Pancreas (tissue), 10 donors: ENCODE measurements at regions not wholly inside any gene's neighbourhood (a gene's known extent, or its start where the extent isn't known, plus 50 kb on each side); places are given as distances from the start of the nearest gene placed in this dataset.

Experiments
- ATAC-seq, 4 donors: fragments of 200-7000 bp; cut with Tn5 transposase; one replicate each; pipeline versions ENCODE4 v1.8.0 to v1.9.1; 2020; ENCODE audit warnings: mild to moderate bottlenecking in 4 of 4, moderate library complexity in 4 of 4
- DNase-seq, 6 donors: peaks; one replicate each; pipeline ENCODE4 v3.0.0-alpha.2; 2020
- FAIRE-seq: peaks from 2 replicates; lab custom pipeline; 2012; peaks lifted over from hg19 to GRCh38; lab: Jason Lieb, UNC
- H3K27ac ChIP-seq, 4 donors: fragments of 200-600 bp; sonication (generic); 1 replicate in 3 of 4; 2 replicates in 1 of 4; pipeline versions ENCODE4 v1.5.0 to v1.8.0; 2020
- H3K27me3 ChIP-seq, 4 donors: fragments of 200-600 bp; one replicate each; pipeline ENCODE4 v1.8.0; 2021
- H3K36me3 ChIP-seq, 3 donors: fragments of 200-600 bp; sonication (generic) in 1 of 3; one replicate each; pipeline versions ENCODE4 v1.5.0 to v1.8.0; 2020 to 2021
- H3K4me1 ChIP-seq, 3 donors: fragments of 200-600 bp; one replicate each; pipeline ENCODE4 v1.8.0; 2021
- H3K4me3 ChIP-seq, 4 donors: fragments of 200-600 bp; sonication (generic) in 2 of 4; one replicate each; pipeline versions ENCODE4 v1.5.0 to v1.8.0; 2020 to 2021
- H3K9me3 ChIP-seq, 4 donors: fragments of 200-600 bp; one replicate each; pipeline ENCODE4 v1.8.0; 2021
- CTCF ChIP-seq, 4 donors: fragments of 200-600 bp; sonication (generic) in 3 of 4; IDR thresholded peaks; one replicate each; pipeline versions ENCODE4 v1.5.0 to v1.8.0; 2021; ENCODE audit warnings: antibody characterized with exemption in 4 of 4
- WGBS, 2 donors: extraction: QIAGEN DNeasy Blood & Tissue Kit; methylation state at CpG; one replicate each; pipeline ENCODE4 v1.1.7; 2013; 5-methylcytosine and 5-hydroxymethylcytosine counted together
- intact Hi-C, 3 donors: fragments of 100-400 bp; cut with DNase I; formaldehyde crosslinking; loops; one replicate each; pipeline versions ENCODE4 v1.11.1 to v1.14.2; 2022
- donor health status: healthy with polysubstance abuse.
- donor health status: DM: no; HTN: no; CAD: no; lungs with moderate emphysema.
- donor health status: DM: no; HTN: no; CAD: no.
- donor health status: control.
- donor health status: control.
- donor health status: Bipolar disorder and iron deficiency.
- donor health status: DM: yes; HTN: yes; CAD: no.
- donor health status: DM: no; HTN: no; CAD: no.
- donor health status: DM: no; HTN: no; CAD: no.
- donor health status: DM: yes; HTN: yes; CAD: no.

- DNase-seq: no peak
- Histone ChIP-seq H3K27ac (no peak overlapping the region), H3K27me3 (no peaks in the 10 kb centered on the region), H3K4me1 (no peaks in the 10 kb centered on the region), H3K9me3 (no peaks in the 10 kb centered on the region), H3K36me3 (no peaks in the 10 kb centered on the region), H3K4me3 (no peak overlapping the region)
- FAIRE-seq: no peak
- 96 to 97% methylated on average over 1 of the region's 1 CpG for WGBS, 2 donors
- no peak for ATAC-seq
- intact Hi-C loops: no loop called here
- TF ChIP-seq CTCF (IDR thresholded peaks at IDR 0.05): no peak
Observed at GRCh38 chr2:145226901-145227300, 707.0 kb upstream of the ZEB2 start.

DNA sequence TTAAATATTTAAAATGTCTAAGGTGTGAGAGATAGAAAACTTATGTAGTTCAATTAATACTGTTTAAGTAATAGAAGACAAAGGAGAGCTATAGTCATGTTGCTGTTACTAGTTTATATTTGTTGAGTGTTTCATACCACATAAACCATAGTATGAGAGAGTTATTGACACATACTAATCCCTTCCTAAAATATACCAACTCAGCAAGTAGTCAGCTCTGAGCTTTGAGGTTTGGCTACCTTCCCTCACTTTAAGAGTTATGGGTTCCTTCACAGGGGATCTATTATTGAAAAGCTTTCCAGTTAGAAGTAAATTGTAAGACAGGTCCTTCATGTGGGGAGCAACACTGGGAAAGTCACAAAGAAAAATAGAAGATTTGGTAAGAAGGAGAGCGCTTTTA is 701.6 kb upstream of the ZEB2 start:
- no peaks in the 10 kb centered on the region for H3K4me1 ChIP-seq
- ATAC-seq (no peak), DNase-seq (no peak)

DNA sequence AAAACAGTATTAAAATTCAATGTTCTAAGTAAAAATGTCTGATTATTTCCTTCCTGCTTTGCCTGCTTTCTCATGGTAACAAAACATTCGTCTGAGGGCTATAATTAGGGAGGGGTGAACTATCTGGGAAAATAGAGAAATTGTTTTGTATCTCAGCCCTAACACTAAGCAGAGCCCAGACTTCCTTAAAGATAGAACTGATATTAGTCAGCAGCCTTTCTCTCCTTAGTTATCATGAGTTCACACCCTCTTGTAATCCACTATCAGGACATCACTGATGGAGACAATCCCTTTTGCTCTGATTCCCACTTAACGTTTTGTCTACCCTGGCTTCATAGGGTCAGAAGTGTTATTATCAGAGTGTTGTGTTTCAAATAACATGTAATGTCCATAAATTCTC is 701.1 kb upstream of the ZEB2 start:
- ATAC-seq (no peak), DNase-seq (no peak), FAIRE-seq (no peak)
- H3K27ac ChIP-seq: no peak overlapping the region
- no peak for TF ChIP-seq CTCF (IDR thresholded peaks at IDR 0.05)
- 33 to 48% methylated on average over 2 of the region's 2 CpGs for WGBS, 2 donors
- H3K4me1 ChIP-seq: no peaks in the 10 kb centered on the region
- H3K27me3 ChIP-seq: no peaks in the 10 kb centered on the region
- H3K4me3 ChIP-seq: no peak overlapping the region
- H3K9me3 ChIP-seq: no peaks in the 10 kb centered on the region
- H3K36me3 ChIP-seq: no peaks in the 10 kb centered on the region
- intact Hi-C loops: no loop called here

More for the DNA sequence above, 701.6 kb upstream of the ZEB2 start:
- FAIRE-seq: no peak
- no peak for TF ChIP-seq CTCF (IDR thresholded peaks at IDR 0.05)
- H3K27ac ChIP-seq: no peak overlapping the region
- H3K27me3 ChIP-seq: no peaks in the 10 kb centered on the region
- intact Hi-C loops: no loop called here
- WGBS, 2 donors: 95% methylated on average over 1 of the region's 1 CpG
- no peak overlapping the region for H3K4me3 ChIP-seq
- no peaks in the 10 kb centered on the region for H3K36me3 ChIP-seq
- no peaks in the 10 kb centered on the region for H3K9me3 ChIP-seq

GRCh38 chr2:145220496-145220895 is 700.6 kb upstream of the ZEB2 start:
- FAIRE-seq: no peak

DNA sequence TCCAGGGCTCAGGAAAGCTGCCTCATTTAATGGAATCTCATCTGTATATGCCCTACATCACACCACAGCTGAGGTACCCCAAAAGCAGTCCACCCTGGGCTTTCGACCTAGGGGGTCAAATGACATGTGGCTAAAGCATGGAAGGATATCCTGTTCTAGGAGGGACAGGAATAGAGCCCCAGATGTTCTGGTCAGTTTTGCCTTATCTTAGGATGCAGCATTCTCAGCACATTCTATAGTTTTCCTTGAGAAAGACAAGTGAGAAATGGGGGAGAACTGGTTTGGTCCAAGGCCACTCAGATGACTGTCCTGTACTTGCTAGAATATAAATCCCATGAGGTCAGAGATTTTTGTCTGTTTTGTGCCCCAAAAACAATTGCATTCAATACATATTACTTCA is 688.0 kb upstream of the ZEB2 start:
- intact Hi-C loops: no loop called here
- TF ChIP-seq CTCF (IDR thresholded peaks at IDR 0.05): no peak
- FAIRE-seq (no peak), DNase-seq (no peak), ATAC-seq (no peak)
- Histone ChIP-seq H3K36me3 (no peaks in the 10 kb centered on the region), H3K9me3 (no peaks in the 10 kb centered on the region), H3K4me1 (no peaks in the 10 kb centered on the region), H3K27me3 (no peaks in the 10 kb centered on the region), H3K27ac (no peak overlapping the region), H3K4me3 (no peak overlapping the region)
- 76 to 81% methylated on average over 1 of the region's 1 CpG for WGBS, 2 donors

More at GRCh38 chr2:145220496-145220895, 700.6 kb upstream of the ZEB2 start:
- no peak for TF ChIP-seq CTCF (IDR thresholded peaks at IDR 0.05)
- no peaks in the 10 kb centered on the region for H3K4me1 ChIP-seq
- 78 to 89% methylated on average over 1 of the region's 1 CpG for WGBS, 2 donors
- intact Hi-C loops: no loop called here
- H3K27me3 ChIP-seq: no peaks in the 10 kb centered on the region
- ATAC-seq (no peak), DNase-seq (no peak)
- no peak overlapping the region for H3K27ac ChIP-seq
- no peaks in the 10 kb centered on the region for H3K36me3 ChIP-seq
- no peaks in the 10 kb centered on the region for H3K9me3 ChIP-seq
- H3K4me3 ChIP-seq: no peak overlapping the region
